ENCODE measurements at regions not wholly inside any gene's neighbourhood (a gene's known extent, or its start where the extent isn't known, plus 50 kb on each side); places are given as distances from the start of the nearest gene placed in this dataset.

DNA sequence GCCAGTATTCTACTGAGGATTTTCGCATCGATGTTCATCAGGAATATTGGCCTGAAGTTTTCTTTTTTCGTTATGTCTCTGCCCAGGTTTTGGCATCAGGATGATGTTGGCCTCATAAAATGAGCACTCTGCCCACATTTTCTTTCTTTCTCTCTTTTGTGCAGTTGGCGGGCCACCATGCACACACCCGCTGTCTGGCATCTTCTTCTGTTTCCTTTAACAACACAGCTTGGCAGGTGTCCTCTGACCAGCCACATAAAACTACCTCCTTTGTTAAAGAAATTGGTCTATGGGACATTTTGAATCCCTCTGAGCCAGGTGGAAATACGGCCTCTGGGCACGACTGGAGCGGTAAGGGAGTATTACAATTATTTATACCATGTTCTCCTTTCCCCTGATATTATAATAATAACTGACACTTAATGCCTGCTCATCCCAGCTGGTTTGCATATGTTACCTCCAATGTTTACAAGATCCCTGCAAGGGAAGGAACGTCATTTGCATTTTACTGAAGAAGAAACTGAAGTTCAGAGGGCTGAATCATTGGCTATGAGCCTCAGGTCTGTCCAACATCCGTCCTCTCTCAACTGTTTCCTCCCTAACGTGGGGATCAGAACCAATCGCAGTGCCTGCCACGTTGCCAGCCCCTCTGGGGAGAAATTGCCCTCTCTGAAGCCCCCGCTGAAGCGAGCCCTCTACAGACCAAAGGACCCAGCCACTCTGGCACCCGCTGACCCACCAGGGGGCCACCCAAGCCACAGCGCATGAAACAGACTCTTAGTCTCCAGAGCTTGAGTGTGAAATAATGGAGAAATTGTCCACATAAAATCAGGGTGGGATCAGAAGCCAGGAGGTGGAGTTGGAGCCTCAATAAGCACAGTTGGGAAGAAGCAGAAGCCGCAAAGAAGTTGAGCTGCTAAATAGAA lies 125.0 kb upstream of the FOXK1 start:
- no peak overlapping the region for H3K4me3 ChIP-seq (ENCODE audit: low read depth, low read length)
- no peak for DNase-seq (ENCODE audit: low read depth)
- TF ChIP-seq POLR2A (IDR thresholded peaks at IDR 0.05; ENCODE audit: extremely low read depth, insufficient read length) (no peak), MYC (IDR thresholded peaks at IDR 0.05; ENCODE audit: low read depth, low read length) (no peak), MAX (IDR thresholded peaks at IDR 0.05; ENCODE audit: low read depth, low read length) (no peak)
- TF ChIP-seq, protein P1, sequence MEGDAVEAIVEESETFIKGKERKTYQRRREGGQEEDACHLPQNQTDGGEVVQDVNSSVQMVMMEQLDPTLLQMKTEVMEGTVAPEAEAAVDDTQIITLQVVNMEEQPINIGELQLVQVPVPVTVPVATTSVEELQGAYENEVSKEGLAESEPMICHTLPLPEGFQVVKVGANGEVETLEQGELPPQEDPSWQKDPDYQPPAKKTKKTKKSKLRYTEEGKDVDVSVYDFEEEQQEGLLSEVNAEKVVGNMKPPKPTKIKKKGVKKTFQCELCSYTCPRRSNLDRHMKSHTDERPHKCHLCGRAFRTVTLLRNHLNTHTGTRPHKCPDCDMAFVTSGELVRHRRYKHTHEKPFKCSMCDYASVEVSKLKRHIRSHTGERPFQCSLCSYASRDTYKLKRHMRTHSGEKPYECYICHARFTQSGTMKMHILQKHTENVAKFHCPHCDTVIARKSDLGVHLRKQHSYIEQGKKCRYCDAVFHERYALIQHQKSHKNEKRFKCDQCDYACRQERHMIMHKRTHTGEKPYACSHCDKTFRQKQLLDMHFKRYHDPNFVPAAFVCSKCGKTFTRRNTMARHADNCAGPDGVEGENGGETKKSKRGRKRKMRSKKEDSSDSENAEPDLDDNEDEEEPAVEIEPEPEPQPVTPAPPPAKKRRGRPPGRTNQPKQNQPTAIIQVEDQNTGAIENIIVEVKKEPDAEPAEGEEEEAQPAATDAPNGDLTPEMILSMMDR (IDR thresholded peaks at IDR 0.05; ENCODE audit: low read depth, low read length): no peak

- TF ChIP-seq, protein P1 (IDR thresholded peaks at IDR 0.05; ENCODE audit: low read depth, low read length): peak; percentile 40
- TF ChIP-seq POLR2A (IDR thresholded peaks at IDR 0.05; ENCODE audit: extremely low read depth, insufficient read length): no peak
- no peak overlapping the region for H3K4me3 ChIP-seq (ENCODE audit: low read depth, low read length)
- DNase-seq (ENCODE audit: low read depth): peak; percentile 22
These were observed 120.3 kb upstream of the FOXK1 start for GRCh38 chr7:4561795-4562194.

GRCh38 chr7:4566714-4567113 lies 115.4 kb upstream of the FOXK1 start:
- TF ChIP-seq POLR2A (IDR thresholded peaks at IDR 0.05; ENCODE audit: extremely low read depth, insufficient read length) (no peak), MYC (IDR thresholded peaks at IDR 0.05; ENCODE audit: low read depth, low read length) (no peak), MAX (IDR thresholded peaks at IDR 0.05; ENCODE audit: low read depth, low read length) (no peak)
- TF ChIP-seq, protein P1 (IDR thresholded peaks at IDR 0.05; ENCODE audit: low read depth, low read length): no peak
- no peak for DNase-seq (ENCODE audit: low read depth)
- no peak overlapping the region for H3K4me3 ChIP-seq (ENCODE audit: low read depth, low read length)

DNA sequence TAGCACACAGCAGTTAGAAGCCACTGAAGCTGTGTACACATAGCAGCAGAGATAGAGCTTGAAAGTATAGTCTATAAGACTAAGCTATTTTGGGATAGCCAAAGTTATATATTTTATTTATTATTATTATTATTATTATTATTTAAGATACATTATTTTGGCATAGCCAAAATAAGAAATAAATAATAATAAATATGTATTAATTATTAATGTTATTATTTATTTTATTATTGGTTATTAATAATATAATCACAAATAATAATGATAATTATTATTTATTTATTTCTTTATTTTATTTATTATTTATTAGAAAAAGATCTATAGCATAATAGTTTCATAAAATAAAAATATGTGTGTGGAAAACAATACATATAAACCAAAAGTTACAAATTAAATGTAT lies 107.2 kb upstream of the FOXK1 start:
- DNase-seq (ENCODE audit: low read depth): no peak
- TF ChIP-seq, protein P1 (IDR thresholded peaks at IDR 0.05; ENCODE audit: low read depth, low read length): no peak
- TF ChIP-seq MYC (IDR thresholded peaks at IDR 0.05; ENCODE audit: low read depth, low read length): no peak
- no peak for TF ChIP-seq POLR2A (IDR thresholded peaks at IDR 0.05; ENCODE audit: extremely low read depth, insufficient read length)
- no peak for TF ChIP-seq MAX (IDR thresholded peaks at IDR 0.05; ENCODE audit: low read depth, low read length)
- no peak overlapping the region for H3K4me3 ChIP-seq (ENCODE audit: low read depth, low read length)

GRCh38 chr7:4575254-4575653 lies 106.8 kb upstream of the FOXK1 start:
- no peak for TF ChIP-seq MYC (IDR thresholded peaks at IDR 0.05; ENCODE audit: low read depth, low read length)
- TF ChIP-seq POLR2A (IDR thresholded peaks at IDR 0.05; ENCODE audit: extremely low read depth, insufficient read length): no peak
- TF ChIP-seq MAX (IDR thresholded peaks at IDR 0.05; ENCODE audit: low read depth, low read length): no peak
- DNase-seq (ENCODE audit: low read depth): no peak
- H3K4me3 ChIP-seq (ENCODE audit: low read depth, low read length): no peak overlapping the region

GRCh38 chr7:4602905-4603842 lies 78.9 kb upstream of the FOXK1 start:
- no peak for TF ChIP-seq MYC (IDR thresholded peaks at IDR 0.05; ENCODE audit: low read depth, low read length)
- TF ChIP-seq, protein P1 (IDR thresholded peaks at IDR 0.05; ENCODE audit: low read depth, low read length): no peak
- no peak for TF ChIP-seq POLR2A (IDR thresholded peaks at IDR 0.05; ENCODE audit: extremely low read depth, insufficient read length)
- TF ChIP-seq MAX (IDR thresholded peaks at IDR 0.05; ENCODE audit: low read depth, low read length): no peak
- H3K4me3 ChIP-seq (ENCODE audit: low read depth, low read length): no peak overlapping the region
- no peak for DNase-seq (ENCODE audit: low read depth)

Measured in NB4 (cell line).